ENCODE measurements at regions not wholly inside any gene's neighbourhood (a gene's known extent, or its start where the extent isn't known, plus 50 kb on each side); places are given as distances from the start of the nearest gene placed in this dataset.

DNA sequence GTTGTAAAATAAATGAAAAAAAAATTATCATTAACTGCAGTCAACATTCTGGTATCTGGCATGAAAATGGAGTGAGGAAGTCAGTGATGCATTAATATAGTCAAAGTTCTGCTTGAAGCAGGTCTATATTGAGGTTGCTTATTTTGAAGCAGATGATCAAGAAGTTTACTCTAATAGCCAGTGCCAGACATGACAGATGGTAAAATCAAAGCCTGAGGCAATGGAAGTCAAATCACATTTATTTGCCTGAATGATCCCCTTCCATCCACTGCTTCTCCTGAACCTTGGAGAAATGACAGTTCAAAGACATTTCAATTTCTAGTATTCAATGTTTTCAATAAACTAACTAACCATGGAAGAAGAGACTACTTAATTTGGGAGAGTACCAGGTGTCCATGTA, 430.0 kb downstream of the FAM181B start:
- TF ChIP-seq, protein P1, sequence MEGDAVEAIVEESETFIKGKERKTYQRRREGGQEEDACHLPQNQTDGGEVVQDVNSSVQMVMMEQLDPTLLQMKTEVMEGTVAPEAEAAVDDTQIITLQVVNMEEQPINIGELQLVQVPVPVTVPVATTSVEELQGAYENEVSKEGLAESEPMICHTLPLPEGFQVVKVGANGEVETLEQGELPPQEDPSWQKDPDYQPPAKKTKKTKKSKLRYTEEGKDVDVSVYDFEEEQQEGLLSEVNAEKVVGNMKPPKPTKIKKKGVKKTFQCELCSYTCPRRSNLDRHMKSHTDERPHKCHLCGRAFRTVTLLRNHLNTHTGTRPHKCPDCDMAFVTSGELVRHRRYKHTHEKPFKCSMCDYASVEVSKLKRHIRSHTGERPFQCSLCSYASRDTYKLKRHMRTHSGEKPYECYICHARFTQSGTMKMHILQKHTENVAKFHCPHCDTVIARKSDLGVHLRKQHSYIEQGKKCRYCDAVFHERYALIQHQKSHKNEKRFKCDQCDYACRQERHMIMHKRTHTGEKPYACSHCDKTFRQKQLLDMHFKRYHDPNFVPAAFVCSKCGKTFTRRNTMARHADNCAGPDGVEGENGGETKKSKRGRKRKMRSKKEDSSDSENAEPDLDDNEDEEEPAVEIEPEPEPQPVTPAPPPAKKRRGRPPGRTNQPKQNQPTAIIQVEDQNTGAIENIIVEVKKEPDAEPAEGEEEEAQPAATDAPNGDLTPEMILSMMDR (IDR thresholded peaks at IDR 0.05), result no peak
- no peak for TF ChIP-seq POLR2A (IDR thresholded peaks at IDR 0.05)
